Tibial artery (tissue), 4 donors: ENCODE measurements at regions not wholly inside any gene's neighbourhood (a gene's known extent, or its start where the extent isn't known, plus 50 kb on each side); places are given as distances from the start of the nearest gene placed in this dataset.

Source experiments
- DNase-seq, 2 donors: peaks; one replicate each; pipeline ENCODE4 v3.0.0-alpha.2; 2019
- H3K27ac ChIP-seq, 2 donors: fragments of 200-600 bp; sonication (generic) in 1 of 2; 1 replicate in 1 of 2; 2 replicates in 1 of 2; pipeline ENCODE4 v1.5.1; 2018 to 2019; ENCODE audit warnings: mild to moderate bottlenecking in 1 of 2
- H3K27me3 ChIP-seq, 2 donors: fragments of 200-600 bp; sonication (generic) in 1 of 2; one replicate each; pipeline versions ENCODE4 v1.5.1 to v1.6.0; 2016 to 2019
- H3K36me3 ChIP-seq, 3 donors: fragments of 200-600 bp; sonication (generic) in 2 of 3; one replicate each; pipeline ENCODE4 v1.5.1; 2016 to 2019; ENCODE audit warnings: mild to moderate bottlenecking in 2 of 3
- H3K4me1 ChIP-seq, 4 donors: fragments of 200-600 bp; sonication (generic) in 2 of 4; 1 replicate in 3 of 4; 2 replicates in 1 of 4; pipeline ENCODE4 v1.5.1; 2016 to 2019
- H3K4me3 ChIP-seq, 2 donors: fragments of 200-600 bp; sonication (generic) in 1 of 2; 1 replicate in 1 of 2; 2 replicates in 1 of 2; pipeline ENCODE4 v1.5.1; 2018 to 2019; ENCODE audit warnings: mild to moderate bottlenecking in 2 of 2
- H3K9me3 ChIP-seq, 3 donors: fragments of 200-600 bp; sonication (generic) in 1 of 3; one replicate each; pipeline ENCODE4 v1.5.1; 2016 to 2019
- CTCF ChIP-seq, 2 experiments: fragments of 200-600 bp in 1 of 2; fragments of 450-650 bp in 1 of 2; IDR thresholded peaks; one replicate each; pipeline ENCODE4 v1.5.1; 2017 to 2019; ENCODE audit warnings: antibody characterized with exemption in 2 of 2, mild to moderate bottlenecking in 1 of 2, moderate library complexity in 1 of 2
- intact Hi-C: fragments of 100-400 bp; cut with DNase I; formaldehyde crosslinking; loops from one replicate; pipeline ENCODE4 v1.15.0; 2023; ENCODE audit warnings: low total_unique reads

- no peak overlapping the region for H3K27ac ChIP-seq
- H3K4me1 ChIP-seq: no peaks in the 10 kb centered on the region
- no peaks in the 10 kb centered on the region for H3K36me3 ChIP-seq
- no peak for TF ChIP-seq CTCF (IDR thresholded peaks at IDR 0.05)
- no peak overlapping the region for H3K4me3 ChIP-seq
- no peak for DNase-seq
- H3K9me3 ChIP-seq: no peaks in the 10 kb centered on the region
- no peaks in the 10 kb centered on the region for H3K27me3 ChIP-seq
- intact Hi-C loops: no loop called here
Observed at GRCh38 chr4:178271386-178271785, 829.1 kb upstream of the AGA start.

- Histone ChIP-seq H3K4me1 (no peaks in the 10 kb centered on the region), H3K9me3 (no peaks in the 10 kb centered on the region), H3K27me3 (no peaks in the 10 kb centered on the region), H3K4me3 (no peak overlapping the region), H3K27ac (no peak overlapping the region), H3K36me3 (no peaks in the 10 kb centered on the region)
- intact Hi-C loops: no loop called here
- no peak for TF ChIP-seq CTCF (IDR thresholded peaks at IDR 0.05)
- no peak for DNase-seq
Observed at GRCh38 chr4:178273168-178273567, 830.9 kb upstream of the AGA start.

GRCh38 chr4:178275671-178276360 lies 833.6 kb upstream of the AGA start:
- H3K4me3 ChIP-seq: no peak overlapping the region
- intact Hi-C loops: no loop called here
- DNase-seq: no peak
- H3K27ac ChIP-seq: no peak overlapping the region
- TF ChIP-seq CTCF (IDR thresholded peaks at IDR 0.05): no peak
- no peaks in the 10 kb centered on the region for H3K9me3 ChIP-seq
- H3K4me1 ChIP-seq: no peaks in the 10 kb centered on the region
- H3K36me3 ChIP-seq: no peaks in the 10 kb centered on the region
- H3K27me3 ChIP-seq: no peaks in the 10 kb centered on the region

- Histone ChIP-seq H3K27ac (no peak overlapping the region), H3K4me3 (no peak overlapping the region), H3K36me3 (no peaks in the 10 kb centered on the region), H3K9me3 (no peaks in the 10 kb centered on the region), H3K4me1 (no peaks in the 10 kb centered on the region), H3K27me3 (no peaks in the 10 kb centered on the region)
- intact Hi-C loops: no loop called here
- no peak for TF ChIP-seq CTCF (IDR thresholded peaks at IDR 0.05)
- no peak for DNase-seq
Observed at GRCh38 chr4:178280362-178280761, 838.1 kb upstream of the AGA start.

- Histone ChIP-seq H3K27me3 (no peaks in the 10 kb centered on the region), H3K4me3 (no peak overlapping the region), H3K27ac (no peak overlapping the region), H3K36me3 (no peaks in the 10 kb centered on the region), H3K4me1 (no peaks in the 10 kb centered on the region), H3K9me3 (no peaks in the 10 kb centered on the region)
- DNase-seq: no peak
- TF ChIP-seq CTCF (IDR thresholded peaks at IDR 0.05): no peak
- intact Hi-C loops: no loop called here
Observed at GRCh38 chr4:178288462-178288861, 846.2 kb upstream of the AGA start.

GRCh38 chr4:178293601-178294000 lies 851.4 kb upstream of the AGA start:
- Histone ChIP-seq H3K27ac (no peak overlapping the region), H3K4me1 (no peaks in the 10 kb centered on the region), H3K36me3 (no peaks in the 10 kb centered on the region), H3K9me3 (no peaks in the 10 kb centered on the region), H3K4me3 (no peak overlapping the region), H3K27me3 (no peaks in the 10 kb centered on the region)
- intact Hi-C loops: no loop called here
- TF ChIP-seq CTCF (IDR thresholded peaks at IDR 0.05): no peak
- DNase-seq: no peak
